Cerebellar cortex (tissue), 1 donor: ENCODE measurements at regions not wholly inside any gene's neighbourhood (a gene's known extent, or its start where the extent isn't known, plus 50 kb on each side); places are given as distances from the start of the nearest gene placed in this dataset.

Experiments used
- DNase-seq: peaks from one replicate; pipeline ENCODE4 v3.0.0-alpha.2; 2015; ENCODE audit warnings: low spot score

DNA sequence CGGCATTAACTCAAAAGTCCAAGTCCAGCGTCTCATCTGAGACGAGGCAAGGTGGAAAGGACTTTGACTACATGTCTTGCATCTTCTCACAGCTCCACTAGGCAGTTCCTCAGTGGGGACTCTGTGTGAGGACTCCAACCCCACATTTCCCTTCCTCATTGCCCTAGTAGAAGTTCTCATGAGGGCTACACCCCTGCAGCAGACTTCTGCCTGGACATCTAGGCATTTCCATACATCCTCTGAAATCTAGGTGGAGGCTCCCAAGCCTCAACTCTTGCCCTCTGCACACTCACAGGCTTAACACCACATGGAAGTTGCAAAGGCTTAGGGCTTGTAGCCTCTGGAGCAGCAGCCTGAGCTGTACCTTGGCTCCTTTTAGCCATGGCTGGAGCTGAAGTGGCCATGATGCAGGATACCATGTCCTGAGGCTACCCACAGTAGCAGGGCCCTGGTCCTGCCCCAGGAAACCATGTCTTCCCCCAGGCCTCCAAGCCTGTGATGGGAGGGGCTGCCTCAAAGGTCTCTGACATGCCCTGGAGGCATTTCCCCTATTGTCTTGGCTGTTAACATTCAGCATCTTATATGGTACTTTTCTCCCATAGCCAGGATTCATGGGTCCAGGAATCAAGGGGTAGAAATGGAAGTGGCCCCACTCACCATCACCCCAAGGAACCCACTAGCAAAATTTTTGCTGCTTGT lies 194.6 kb upstream of the KCNG1 start:
- DNase-seq, result no peak

DNA sequence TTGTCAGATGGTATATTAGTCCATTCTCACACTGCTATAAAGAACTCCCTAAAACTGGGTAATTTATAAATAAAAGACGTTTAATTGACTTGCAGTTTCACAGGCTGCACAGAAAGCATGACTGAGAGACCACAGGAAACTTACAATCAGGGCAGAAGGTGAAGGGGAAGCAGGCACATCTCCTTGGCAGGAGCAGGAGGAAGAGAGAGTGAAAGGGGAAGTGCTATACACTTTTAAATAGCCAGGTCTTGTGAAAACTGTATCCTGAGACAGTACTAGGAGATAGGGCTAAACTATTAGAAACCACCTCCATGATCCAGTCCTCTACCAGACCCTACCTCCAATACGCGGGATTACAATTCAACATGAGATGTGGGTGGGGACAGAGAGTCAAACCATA lies 193.9 kb upstream of the KCNG1 start:
- DNase-seq, result no peak

DNA sequence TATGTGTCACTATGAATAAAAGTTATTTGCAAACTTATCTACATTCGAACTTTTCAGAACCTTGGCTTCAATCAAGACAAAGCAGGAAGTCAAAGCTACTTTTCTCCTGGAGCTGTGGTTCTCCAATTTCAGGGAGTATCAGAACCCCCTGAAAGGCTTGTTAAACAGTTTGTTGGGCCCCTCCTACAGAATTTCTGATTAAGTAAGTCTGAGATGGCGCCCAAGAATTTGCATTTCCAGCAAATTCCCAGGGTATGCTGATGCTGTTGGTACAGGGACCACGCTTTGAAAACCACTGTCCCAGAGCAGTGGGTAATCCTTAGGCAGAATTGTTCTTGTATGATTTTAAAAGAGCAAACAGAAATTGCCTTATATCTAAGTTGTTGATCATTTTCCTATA lies 189.9 kb upstream of the KCNG1 start:
- DNase-seq, result no peak

DNA sequence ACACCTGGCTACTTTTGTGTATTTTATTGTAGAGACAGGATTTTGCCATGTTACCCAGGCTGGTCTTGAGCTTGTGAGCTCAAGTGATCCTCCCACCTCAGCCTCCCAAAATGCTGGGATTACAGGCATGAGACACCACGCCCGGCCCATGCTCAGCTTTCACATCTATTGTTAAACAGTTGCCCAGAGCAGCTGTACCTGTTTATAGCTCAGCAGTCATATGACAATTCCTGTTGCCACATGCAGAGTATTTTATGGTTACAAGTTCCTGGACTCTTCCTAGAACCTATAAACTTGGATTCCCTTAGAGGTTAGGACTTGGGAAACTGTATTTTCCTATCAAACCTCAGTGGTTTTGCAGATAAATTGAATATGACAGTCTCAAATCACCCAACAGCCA lies 188.3 kb upstream of the KCNG1 start:
- no peak for DNase-seq

DNA sequence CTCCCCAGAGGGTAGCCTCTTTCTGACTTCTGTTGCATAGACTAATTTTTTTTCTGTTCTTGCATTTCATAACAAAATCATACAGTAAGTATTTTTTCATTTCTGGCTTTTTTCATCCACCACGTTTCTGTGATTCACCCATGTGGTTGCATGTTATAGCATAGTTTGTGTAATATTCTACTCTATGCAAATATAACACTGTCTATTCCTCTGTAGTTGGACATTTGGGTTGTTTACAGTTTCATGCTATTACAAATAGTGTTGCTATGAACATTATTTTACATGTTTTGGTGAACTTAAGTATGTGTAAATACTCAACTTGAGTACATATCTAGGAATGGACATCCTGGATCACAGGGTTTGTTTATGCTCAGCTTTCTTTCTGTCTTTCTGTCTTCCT lies 187.2 kb upstream of the KCNG1 start:
- no peak for DNase-seq

DNA sequence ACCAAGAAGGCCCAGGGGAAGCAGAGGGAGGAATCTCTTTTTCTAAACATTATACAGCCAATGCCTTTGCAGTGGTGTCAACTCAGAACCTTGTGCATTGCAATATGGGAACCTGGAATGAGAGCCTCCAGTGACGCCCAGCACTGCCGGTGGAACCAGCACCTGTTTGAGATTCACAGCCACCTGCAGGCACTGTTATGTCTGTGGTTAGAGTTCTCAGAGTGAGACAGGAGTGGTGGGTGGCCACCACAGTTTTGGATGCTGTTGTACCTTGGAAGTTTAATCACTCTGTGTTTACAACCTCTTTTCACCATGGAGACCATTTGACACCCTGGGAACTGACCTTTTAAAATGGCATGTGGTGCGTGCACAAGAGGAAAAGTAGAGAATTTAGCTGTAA lies 185.3 kb upstream of the KCNG1 start:
- no peak for DNase-seq

DNA sequence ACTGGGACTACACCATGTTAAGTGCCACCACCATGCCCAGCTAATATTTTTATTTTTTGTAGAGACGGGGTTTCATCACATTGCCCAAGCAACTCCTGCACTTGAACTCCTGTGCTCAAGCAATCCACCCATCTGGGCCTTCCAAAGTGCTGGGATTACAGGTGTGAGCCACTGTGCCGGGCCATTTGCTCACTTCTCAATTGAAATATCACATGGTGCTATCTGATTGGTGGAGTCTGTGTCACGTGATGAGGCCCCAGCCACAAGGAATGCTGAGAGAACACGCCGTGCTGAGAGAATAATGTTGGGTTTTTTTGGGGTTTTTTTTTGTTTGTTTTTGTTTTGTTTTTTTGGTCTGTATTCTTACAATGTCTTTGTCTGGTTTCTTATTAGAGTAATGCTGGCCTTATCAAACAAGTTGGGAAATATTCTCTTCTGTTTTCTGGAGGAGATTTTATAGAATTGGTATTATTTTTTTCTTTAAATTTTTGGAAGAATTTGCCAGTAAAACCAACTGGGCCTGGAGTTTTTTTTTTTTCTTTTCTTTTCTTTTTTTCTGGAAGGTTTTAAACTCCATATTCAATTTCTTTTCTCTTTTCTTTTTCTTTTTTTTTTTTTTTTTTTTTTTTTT lies 183.2 kb upstream of the KCNG1 start:
- no peak for DNase-seq

DNA sequence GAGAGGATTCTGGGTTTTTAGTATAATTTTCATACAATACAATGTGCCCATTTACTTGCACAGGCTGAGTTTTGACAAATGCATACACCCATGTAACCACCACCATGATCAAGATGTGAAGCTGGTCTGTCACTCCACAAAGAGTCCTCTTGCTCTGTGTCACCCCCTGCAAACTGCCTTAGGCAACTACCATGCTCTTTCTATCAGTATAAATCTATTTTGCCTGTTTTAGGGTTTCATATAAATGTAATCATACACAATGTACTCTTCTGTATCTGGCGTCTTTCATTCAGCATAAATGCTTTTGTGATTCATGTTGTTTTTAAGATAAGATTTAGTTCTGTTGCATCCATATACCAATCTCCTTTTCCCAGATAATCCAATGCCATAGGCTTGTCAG lies 181.9 kb upstream of the KCNG1 start:
- no peak for DNase-seq

DNA sequence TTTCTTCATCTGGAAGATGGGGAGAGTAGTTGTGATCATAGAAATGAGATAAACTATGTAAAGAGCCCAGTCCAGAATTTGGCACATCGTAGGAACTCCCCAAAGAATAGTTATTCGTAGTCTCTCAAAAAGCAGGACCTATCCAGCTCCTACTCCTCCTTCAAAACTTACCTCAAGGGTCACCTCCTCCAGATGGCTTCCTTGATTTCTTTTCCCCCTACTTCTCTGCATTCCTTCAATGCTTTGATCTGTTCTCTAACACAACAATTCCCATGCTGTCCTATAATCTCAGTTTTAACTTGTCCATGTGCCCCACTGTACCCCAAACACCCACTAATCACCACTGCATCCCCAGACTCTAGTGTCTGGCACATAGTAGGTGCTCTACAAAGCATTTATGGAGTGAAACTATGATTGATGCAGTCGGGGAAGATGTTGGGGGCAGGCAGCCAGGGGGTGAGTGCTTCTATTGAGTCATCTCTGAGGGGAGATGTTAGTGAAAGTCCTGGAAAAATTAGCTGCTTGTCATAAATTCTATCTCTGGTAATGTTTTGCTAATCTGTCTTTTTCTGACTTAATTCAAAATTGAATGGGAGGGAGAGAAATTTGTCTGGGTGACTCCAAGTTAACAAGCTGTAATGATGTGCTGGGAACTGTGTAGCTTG lies 181.3 kb upstream of the KCNG1 start:
- no peak for DNase-seq

DNA sequence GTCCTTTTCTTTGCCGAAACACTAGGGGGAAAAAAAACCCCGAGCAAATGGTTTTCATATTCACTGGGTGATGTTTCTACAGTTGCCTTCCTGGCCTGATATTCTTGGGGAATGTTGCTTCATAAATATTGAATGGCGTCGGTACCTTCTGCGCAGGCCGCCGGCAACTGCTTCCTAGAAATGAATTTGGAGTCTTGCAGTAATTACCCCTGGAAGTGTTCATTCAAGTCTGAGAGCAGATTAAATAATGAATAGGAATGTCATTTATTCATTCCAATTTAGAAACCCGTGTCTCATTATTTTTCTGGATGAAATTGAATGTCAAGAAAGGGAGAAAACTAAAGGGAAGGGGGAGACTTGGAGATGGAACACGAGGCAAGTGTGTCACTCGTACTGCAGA lies 179.4 kb upstream of the KCNG1 start:
- no peak for DNase-seq

DNA sequence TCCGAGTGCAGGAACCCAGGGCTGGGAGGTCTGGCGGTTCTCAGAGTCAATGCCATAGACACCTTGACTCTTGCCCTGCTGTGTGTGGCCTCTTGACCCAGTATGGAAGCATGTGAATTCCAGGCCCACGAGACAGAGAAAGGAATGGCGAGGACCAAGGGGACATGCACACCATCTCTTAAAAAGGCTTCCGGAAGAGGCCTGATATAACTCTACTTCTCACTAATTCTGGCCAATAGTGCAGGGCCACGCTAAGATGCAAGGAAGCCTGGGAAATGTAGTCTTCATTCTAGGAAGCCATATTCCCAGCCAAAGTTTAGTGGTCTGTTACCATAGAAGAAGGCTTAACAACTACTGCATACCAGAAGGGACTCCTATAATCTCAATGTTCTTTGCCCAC lies 177.0 kb upstream of the KCNG1 start:
- DNase-seq, result no peak

DNA sequence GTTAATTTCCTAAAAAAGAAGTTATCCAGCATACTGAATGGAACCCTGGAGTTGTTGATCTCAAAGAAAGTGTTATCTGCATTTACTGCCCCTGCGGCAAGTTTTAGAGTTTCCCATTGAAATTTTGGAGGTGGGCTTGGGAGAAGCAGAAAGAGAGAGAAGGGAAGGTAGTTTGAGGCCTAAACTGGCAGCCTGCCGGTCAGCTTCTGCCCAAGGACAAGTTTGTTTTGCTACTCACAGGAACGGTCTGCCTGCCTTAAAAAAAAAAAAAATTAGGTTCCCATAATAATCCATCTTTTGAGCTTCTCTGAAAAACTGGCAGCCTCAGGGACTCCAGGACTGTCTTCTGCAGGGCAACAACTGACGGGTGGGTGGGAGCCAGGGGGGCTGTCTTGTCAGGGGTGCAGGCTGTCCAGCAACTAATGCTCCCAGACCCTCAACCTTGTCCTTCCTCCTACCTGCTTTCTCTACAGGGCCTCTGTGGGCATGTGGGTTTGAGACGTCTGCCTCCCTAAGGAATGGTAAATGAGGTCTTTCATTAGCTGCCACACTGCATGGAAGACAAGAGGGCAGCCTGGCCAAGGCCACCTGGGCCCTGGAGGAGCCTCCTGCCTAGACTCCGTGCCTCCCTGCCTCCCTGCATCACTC lies 176.1 kb upstream of the KCNG1 start:
- no peak for DNase-seq

DNA sequence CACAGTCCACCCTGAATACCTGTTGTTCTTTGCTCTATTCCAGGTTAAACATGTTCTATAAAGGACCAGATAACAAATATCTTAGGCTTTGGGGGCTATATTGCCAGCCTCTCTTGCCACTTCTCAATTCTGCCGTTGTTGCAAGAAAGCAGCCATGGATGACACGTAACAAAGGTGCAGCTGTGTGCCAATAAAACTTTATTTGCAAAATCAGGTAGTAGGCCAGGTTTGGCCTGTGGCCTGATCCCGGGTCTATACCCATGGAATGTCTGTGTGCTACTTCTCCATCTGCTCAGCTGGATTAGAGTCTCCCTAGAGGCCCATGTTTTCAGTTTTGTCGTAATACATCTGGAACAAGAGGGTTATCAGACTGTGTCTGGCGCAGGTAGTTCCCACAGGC lies 175.3 kb upstream of the KCNG1 start:
- DNase-seq, result no peak

DNA sequence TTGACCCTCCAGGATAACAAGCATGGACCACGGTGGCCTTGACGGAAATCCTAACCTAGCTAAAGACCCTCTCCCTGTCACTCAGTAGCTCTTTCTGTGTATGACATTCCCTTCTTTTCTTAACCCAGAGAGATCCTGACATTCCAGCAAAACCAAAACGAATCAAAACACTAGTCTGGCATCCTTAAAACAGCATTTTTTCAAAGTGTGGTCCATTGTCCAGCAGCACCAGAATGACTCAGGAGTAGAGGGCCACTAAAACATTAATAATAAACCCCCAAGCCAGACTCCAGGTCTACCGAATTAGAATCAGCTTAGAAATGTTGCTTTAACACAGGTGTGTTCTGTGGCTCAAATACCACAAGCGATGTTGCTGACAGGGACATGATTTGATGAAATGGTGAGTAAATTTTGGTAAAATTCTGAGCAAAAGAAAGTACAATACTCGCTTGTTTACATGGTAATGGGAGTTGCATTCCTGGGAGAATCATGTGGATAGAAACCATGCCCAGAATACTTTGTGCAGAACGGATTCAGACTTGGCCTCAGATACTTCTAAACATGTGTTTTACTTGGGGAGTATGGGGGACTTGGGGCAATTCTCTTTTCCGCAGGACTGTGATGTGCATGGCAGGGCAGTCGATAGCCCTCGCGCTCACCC lies 174.2 kb upstream of the KCNG1 start:
- DNase-seq, result no peak

DNA sequence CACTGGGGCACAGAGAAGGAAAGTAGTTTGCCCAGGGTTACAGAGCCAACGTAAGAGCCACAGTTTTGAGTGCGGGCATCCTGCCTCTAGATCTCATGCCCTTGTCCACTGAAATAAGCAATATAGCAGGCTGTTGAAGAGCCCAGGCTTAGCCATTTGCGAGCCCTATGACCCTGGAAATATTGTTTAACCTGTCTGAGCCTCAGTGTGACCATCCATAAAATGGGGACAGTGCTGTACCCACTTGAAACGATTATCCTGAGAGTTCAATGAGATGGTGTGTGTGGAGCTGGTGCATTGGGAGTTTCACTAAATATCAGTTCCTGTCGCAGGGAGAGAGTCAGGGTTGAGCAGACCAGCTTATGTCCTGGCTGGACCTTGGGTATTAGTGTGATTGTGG lies 173.1 kb upstream of the KCNG1 start:
- DNase-seq, result no peak

DNA sequence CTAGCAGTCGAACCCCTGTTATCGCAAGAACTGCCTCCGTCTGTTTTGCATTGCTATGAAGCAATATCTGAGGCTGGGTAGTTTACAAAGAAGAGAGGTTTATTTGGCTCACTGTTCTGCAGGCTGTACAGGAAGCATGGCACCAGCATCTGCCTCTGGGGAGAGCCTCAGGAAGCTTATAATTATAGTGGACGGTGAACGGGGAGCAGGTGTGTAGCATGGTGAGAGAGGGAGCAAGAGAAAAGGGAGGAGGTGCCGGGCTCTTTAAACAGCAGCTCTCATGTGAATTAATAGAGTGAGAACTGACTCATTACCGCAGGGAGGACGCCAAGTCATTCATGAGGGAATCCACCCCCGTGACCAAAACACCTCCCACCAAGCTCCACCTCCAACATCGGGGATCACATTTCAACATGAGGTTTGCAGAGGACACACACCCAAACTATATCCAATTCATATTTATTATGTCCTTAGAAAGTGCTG lies 172.6 kb upstream of the KCNG1 start:
- DNase-seq, result no peak

DNA sequence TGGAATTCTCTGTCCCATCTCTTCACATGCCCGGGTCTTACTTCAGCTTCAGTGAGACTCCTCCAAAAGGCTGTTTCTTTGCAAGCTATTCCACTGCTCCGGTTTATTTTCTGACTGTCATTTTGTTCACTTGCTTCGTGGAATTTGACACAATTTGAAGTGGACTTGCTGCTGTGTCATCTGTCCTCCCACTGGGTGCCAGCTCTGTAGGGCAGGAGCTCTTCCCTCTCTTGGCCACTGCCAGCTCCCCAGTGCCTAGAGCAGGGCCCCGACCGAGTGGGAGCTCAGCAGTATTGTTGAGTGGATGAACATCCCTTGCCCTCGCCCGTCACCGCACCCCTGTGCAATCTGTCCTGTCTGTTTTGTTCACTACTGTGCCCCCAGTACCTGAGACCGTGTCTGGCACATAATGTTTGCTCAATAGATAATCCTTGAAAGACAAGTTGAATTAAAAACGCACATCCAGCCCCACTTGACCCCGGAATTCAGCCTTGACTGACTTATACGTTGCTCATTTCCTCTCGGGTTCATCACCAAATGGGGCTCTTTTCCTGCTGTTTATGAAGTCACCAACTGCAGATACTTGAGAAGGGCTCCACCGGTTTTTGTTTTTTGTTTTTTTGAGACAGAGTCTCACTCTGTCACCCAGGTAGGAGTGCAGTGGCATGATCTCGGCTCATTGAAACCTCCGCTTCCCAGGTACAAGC lies 170.3 kb upstream of the KCNG1 start:
- peak; percentile 50 for DNase-seq

DNA sequence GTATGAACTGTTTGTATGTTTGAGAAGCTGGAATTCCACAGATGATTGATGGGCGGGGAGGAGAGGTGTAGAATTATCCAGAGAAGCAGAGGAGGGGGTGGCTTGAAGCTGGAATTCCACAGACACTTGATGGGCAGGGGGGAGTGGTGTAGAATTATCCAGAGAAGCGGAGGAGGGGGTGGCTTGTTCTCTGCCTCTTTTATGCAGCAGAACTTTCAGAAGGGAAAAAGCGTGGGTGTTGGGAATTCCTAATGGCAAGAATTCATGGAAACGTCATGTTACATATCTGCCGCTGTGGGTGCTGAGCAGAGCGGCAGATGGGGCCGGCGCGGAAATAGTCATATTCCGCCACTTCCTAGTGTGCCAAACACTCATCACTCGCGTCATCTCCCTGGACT lies 167.9 kb upstream of the KCNG1 start:
- peak; percentile 6 for DNase-seq

DNA sequence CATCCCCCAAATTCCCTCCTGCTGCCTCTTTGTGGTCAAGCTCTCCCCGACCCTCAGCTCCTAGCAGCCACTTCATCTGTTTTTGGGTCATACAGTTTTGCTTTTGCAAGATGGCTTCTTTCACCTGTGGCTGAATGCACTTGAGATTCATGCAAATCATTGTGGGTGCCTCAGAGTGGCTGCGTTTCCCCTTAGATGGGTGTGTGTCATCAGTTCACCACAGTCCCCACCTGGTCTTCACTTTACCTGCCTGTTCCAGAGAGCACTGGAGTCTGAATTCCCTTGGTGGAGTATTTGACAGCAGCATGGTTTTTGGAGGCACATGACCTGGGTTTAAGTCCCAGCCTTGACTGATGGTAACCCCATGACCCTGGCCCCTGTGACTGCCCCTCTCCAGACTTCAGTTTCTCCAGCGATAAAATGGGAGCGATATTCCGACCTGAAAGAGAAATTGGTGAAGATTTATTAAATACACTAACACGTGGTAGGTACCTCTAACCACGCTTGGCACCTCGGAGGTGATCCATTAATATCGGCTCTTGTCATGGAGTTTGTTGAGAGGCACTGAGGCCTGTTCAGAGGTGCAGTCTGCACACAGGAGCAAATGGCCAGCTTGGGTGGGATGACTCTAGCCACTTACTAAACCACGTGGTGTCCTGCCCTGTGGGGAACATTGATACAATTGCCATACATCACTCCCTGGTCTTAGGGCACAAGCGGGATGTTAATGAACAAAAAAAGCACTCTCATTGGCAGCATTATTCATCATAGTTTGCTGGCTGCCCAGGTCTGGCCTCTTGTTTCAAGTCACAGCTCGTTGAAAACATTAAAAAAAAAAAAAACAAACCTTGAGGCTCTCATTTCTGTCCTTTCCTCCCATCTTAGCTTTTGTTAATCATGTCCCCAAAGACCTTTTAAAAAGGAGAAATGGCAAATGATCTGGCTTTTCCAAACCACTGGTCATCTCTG lies 167.2 kb upstream of the KCNG1 start:
- DNase-seq, result no peak

DNA sequence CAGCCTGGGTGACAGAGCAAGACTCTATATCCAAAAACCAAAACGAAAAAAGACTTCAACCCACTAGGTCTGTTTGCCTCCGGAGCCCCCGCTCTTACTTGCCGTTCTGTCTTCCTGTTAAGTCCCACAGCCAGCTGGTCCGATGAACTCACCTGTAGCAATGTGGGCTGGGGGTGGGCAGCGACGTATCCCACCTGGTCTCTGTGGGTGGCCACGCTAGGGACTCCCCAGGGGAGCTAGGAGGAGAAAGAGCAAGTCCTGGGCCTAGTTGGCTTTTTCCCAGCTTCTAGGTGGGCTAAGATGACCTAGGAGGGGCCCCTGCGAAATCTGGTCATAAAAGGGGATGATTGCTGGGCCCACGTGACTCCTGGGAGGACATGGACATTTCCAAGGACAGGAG lies 166.0 kb upstream of the KCNG1 start:
- no peak for DNase-seq

DNA sequence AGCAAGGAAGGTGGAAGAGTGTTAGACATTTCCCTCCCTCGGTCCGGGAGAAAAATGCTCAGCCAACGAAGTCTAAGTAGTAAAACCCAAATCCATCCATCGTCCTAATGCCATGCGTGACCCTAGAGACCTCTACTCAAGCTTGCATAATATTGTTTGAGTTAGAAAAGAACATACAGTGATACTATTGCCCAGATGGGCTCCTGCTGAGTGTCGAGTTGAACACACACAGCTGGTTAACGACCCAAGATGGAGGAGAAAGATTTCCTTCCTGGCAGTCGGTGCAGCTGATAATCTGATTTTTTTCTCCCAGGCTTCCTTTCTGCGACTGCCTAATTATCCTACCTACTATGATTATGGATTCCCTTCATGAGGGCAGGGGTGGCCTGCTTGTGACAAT lies 164.4 kb upstream of the KCNG1 start:
- DNase-seq, result no peak
